WTC11 (cell line): ENCODE measurements at regions not wholly inside any gene's neighbourhood (a gene's known extent, or its start where the extent isn't known, plus 50 kb on each side); places are given as distances from the start of the nearest gene placed in this dataset.

Experiments
- ATAC-seq: fragments of 200-7000 bp; cut with Tn5 transposase; 2 replicates; pipeline ENCODE4 v1.10.0; 2021; ENCODE audit warnings: mild to moderate bottlenecking, moderate library complexity
- CTCF ChIA-PET: fragments of 300-600 bp; sonication (Branson Sonifier 250); formaldehyde crosslinking; loops from one replicate; lab custom pipeline; 2021; ENCODE audit warnings: antibody characterized with exemption; lab: Charles Lee
- POLR2A ChIA-PET: fragments of 350-600 bp; sonication (Branson Sonifier 250); formaldehyde crosslinking; loops from one replicate; lab custom pipeline; 2021; ENCODE audit warnings: antibody characterized with exemption; lab: Charles Lee
- DNase-seq: peaks from one replicate; pipeline ENCODE4 v3.0.0; 2021; ENCODE audit warnings: low spot score
- H3K27ac Mint-ChIP-seq: 2 replicates; pipeline ENCODE4 v1.8.0; 2021; ENCODE audit warnings: mixed read lengths
- H3K27me3 Mint-ChIP-seq: 2 replicates; pipeline ENCODE4 v1.8.0; 2021; ENCODE audit warnings: low read depth, mild to moderate bottlenecking, moderate library complexity, mixed read lengths
- H3K36me3 Mint-ChIP-seq: 2 replicates; pipeline ENCODE4 v1.8.0; 2021; ENCODE audit warnings: mixed read lengths
- H3K4me1 Mint-ChIP-seq: 2 replicates; pipeline ENCODE4 v1.8.0; 2022; ENCODE audit warnings: mixed read lengths
- H3K4me3 Mint-ChIP-seq: 2 replicates; pipeline ENCODE4 v1.8.0; 2021; ENCODE audit warnings: mild to moderate bottlenecking, moderate library complexity, mixed read lengths
- H3K9me3 Mint-ChIP-seq: 2 replicates; pipeline ENCODE4 v1.8.0; 2021; ENCODE audit warnings: mixed read lengths
- CREB1 ChIP-seq: sonication (generic); formaldehyde crosslinking; IDR thresholded peaks from 2 replicates; pipeline ENCODE4 v1.8.0; 2023; ENCODE audit warnings: mild to moderate bottlenecking, missing genetic modification reagents
- ELF4 ChIP-seq: sonication (generic); formaldehyde crosslinking; IDR thresholded peaks from 2 replicates; pipeline ENCODE4 v1.8.1; 2022; ENCODE audit warnings: low read depth, mild to moderate bottlenecking, moderate library complexity, missing genetic modification reagents
- GRHL2 ChIP-seq: fragments of 250-450 bp; sonication (Bioruptor Pico); IDR thresholded peaks from 2 replicates; pipeline ENCODE4 v1.8.0; 2022; ENCODE audit warnings: mild to moderate bottlenecking, moderate library complexity; ENCODE audit not compliant: insufficient replicate concordance, severe bottlenecking
- GTF2I ChIP-seq: fragments of 250-450 bp; sonication (Bioruptor Pico); conservative IDR thresholded peaks from 2 replicates; pipeline ENCODE4 v1.4.0; 2021; ENCODE audit warnings: mild to moderate bottlenecking
- JUN ChIP-seq: sonication (generic); formaldehyde crosslinking; IDR thresholded peaks from 2 replicates; pipeline ENCODE4 v1.8.0; 2023; ENCODE audit warnings: mild to moderate bottlenecking, missing genetic modification reagents
- NFATC4 ChIP-seq: fragments of 250-450 bp; sonication (Bioruptor Pico); IDR thresholded peaks from 2 replicates; pipeline ENCODE4 v1.9.0; 2021; ENCODE audit warnings: mild to moderate bottlenecking
- NFE2L1 ChIP-seq: sonication (generic); formaldehyde crosslinking; IDR thresholded peaks from 2 replicates; pipeline ENCODE4 v1.8.1; 2023; ENCODE audit warnings: missing genetic modification reagents
- SMAD3 ChIP-seq: sonication (generic); formaldehyde crosslinking; IDR thresholded peaks from 2 replicates; pipeline ENCODE4 v1.8.0; 2022; ENCODE audit warnings: missing genetic modification reagents, mild to moderate bottlenecking, borderline replicate concordance
- ZNF263 ChIP-seq: sonication (generic); formaldehyde crosslinking; IDR thresholded peaks from 2 replicates; pipeline ENCODE4 v1.8.1; 2022; ENCODE audit warnings: low read depth, mild to moderate bottlenecking, moderate library complexity, missing genetic modification reagents
- ZNF671 ChIP-seq: fragments of 250-450 bp; sonication (Bioruptor Pico); IDR thresholded peaks from 2 replicates; pipeline ENCODE4 v1.8.0; 2021; ENCODE audit warnings: mild to moderate bottlenecking
- TF ChIP-seq, protein P1 (sequence below): fragments of 250-450 bp; sonication (Bioruptor Pico); IDR thresholded peaks from 2 replicates; pipeline ENCODE4 v1.8.0; 2021; ENCODE audit warnings: mild to moderate bottlenecking
- TF ChIP-seq, protein P2 (sequence below): fragments of 250-450 bp; sonication (Bioruptor Pico); IDR thresholded peaks from 2 replicates; pipeline ENCODE4 v1.9.0; 2021; ENCODE audit warnings: moderate library complexity, mild to moderate bottlenecking, inconsistent platforms, borderline replicate concordance
- TF ChIP-seq, protein P3 (sequence below): sonication (generic); formaldehyde crosslinking; conservative IDR thresholded peaks from 2 replicates; pipeline ENCODE4 v1.8.1; 2022; ENCODE audit warnings: mild to moderate bottlenecking, missing genetic modification reagents
- TF ChIP-seq, protein P4 (sequence below): fragments of 250-450 bp; sonication (Bioruptor Pico); conservative IDR thresholded peaks from 2 replicates; pipeline ENCODE4 v1.9.0; 2021; ENCODE audit warnings: mild to moderate bottlenecking
- TF ChIP-seq, protein P5 (sequence below): sonication (generic); formaldehyde crosslinking; IDR thresholded peaks from 2 replicates; pipeline ENCODE4 v1.8.0; 2023; ENCODE audit warnings: missing genetic modification reagents, mild to moderate bottlenecking, borderline replicate concordance
- TF ChIP-seq, protein P6 (sequence below): sonication (generic); formaldehyde crosslinking; IDR thresholded peaks from 2 replicates; pipeline ENCODE4 v1.8.1; 2022; ENCODE audit warnings: low read depth, mild to moderate bottlenecking, moderate library complexity, missing genetic modification reagents, borderline replicate concordance
- TF ChIP-seq, protein P7 (sequence below): sonication (generic); formaldehyde crosslinking; IDR thresholded peaks from 2 replicates; pipeline ENCODE4 v1.8.0; 2022; ENCODE audit warnings: mild to moderate bottlenecking, missing genetic modification reagents
- TF ChIP-seq, protein P8 (sequence below): fragments of 250-450 bp; sonication (Bioruptor Pico); IDR thresholded peaks from 2 replicates; pipeline ENCODE4 v1.9.0; 2021; ENCODE audit warnings: mild to moderate bottlenecking, borderline replicate concordance

DNA sequence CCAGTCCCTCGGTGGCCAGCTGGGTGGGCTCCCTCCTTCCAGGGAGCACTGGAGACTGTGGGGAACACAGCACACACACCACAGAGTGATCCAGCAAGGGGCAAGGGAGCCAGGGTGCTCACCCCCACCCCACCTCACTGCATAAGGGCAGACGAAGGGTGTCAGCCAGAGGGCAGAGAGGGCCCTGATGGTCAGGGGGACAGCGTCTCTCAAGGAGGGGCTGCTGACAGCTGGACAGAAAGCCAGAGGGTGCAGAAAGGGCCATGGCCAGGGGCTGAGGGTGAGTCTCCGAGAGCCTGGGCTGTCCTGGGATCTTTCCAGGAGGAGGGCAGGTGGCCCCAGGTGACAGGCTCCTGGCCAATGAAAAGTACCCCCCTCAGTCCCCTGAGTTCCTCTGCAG lies 73.4 kb upstream of the PMEPA1 start:
- DNase-seq = no peak
- H3K27ac Mint-ChIP-seq = no peak overlapping the region
- H3K4me3 Mint-ChIP-seq = no peak overlapping the region
- no peaks in the 10 kb centered on the region for H3K9me3 Mint-ChIP-seq
- no peaks in the 10 kb centered on the region for H3K36me3 Mint-ChIP-seq
- POLR2A ChIA-PET = no interaction called here
- TF ChIP-seq, protein P1, sequence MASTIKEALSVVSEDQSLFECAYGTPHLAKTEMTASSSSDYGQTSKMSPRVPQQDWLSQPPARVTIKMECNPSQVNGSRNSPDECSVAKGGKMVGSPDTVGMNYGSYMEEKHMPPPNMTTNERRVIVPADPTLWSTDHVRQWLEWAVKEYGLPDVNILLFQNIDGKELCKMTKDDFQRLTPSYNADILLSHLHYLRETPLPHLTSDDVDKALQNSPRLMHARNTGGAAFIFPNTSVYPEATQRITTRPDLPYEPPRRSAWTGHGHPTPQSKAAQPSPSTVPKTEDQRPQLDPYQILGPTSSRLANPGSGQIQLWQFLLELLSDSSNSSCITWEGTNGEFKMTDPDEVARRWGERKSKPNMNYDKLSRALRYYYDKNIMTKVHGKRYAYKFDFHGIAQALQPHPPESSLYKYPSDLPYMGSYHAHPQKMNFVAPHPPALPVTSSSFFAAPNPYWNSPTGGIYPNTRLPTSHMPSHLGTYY = no peak
- TF ChIP-seq ZNF263 = no peak
- TF ChIP-seq NFE2L1 (CRISPR knock-in tag) = no peak
- TF ChIP-seq, protein P2, sequence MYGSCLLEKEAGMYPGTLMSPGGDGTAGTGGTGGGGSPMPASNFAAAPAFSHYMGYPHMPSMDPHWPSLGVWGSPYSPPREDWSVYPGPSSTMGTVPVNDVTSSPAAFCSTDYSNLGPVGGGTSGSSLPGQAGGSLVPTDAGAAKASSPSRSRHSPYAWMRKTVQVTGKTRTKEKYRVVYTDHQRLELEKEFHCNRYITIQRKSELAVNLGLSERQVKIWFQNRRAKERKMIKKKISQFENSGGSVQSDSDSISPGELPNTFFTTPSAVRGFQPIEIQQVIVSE (CRISPR knock-in tag) = no peak
- no peak for TF ChIP-seq ZNF671 (CRISPR knock-in tag)
- no peak for TF ChIP-seq ELF4 (CRISPR knock-in tag)
- TF ChIP-seq, protein P3, sequence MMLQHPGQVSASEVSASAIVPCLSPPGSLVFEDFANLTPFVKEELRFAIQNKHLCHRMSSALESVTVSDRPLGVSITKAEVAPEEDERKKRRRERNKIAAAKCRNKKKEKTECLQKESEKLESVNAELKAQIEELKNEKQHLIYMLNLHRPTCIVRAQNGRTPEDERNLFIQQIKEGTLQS (CRISPR knock-in tag) = no peak
- TF ChIP-seq, all 79 proteins: peak for 0
- peaks cover 6% of the 10 kb centered on the region for H3K4me1 Mint-ChIP-seq
- no peak for ATAC-seq
- no peaks in the 10 kb centered on the region; the same call in 1 of the 2 replicates for H3K27me3 Mint-ChIP-seq
- CTCF ChIA-PET = no interaction called here

DNA sequence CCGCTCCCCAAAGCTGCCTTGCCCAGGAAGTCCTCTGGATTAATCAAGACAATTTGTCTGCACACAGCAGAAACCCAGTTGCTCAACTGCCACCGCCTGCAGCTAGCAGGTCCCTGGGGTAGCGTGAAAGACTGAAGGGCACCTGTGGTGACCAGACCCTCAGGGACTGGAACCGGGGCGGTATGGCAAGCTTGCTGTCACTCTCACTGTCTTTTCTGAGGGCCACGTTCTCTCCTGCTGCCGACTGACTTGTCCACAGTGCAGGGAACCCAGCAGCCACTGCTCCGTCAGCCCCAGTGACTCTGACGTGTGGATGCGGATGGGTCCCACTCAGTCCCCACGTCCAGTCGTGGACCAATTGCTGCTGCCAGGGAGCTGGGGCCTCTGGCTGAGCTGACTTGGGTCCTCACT lies 72.8 kb upstream of the PMEPA1 start:
- DNase-seq (no peak), ATAC-seq (no peak)
- H3K36me3 Mint-ChIP-seq = no peaks in the 10 kb centered on the region
- peaks cover 6% of the 10 kb centered on the region for H3K4me1 Mint-ChIP-seq
- H3K9me3 Mint-ChIP-seq = no peaks in the 10 kb centered on the region
- POLR2A ChIA-PET = no interaction called here
- no peaks in the 10 kb centered on the region; the same call in 1 of the 2 replicates for H3K27me3 Mint-ChIP-seq
- no peak overlapping the region for H3K27ac Mint-ChIP-seq
- TF ChIP-seq, protein P3 (CRISPR knock-in tag) = no peak
- TF ChIP-seq GRHL2 = no peak
- no peak for TF ChIP-seq NFE2L1 (CRISPR knock-in tag)
- no peak for TF ChIP-seq SMAD3
- TF ChIP-seq, protein P4, sequence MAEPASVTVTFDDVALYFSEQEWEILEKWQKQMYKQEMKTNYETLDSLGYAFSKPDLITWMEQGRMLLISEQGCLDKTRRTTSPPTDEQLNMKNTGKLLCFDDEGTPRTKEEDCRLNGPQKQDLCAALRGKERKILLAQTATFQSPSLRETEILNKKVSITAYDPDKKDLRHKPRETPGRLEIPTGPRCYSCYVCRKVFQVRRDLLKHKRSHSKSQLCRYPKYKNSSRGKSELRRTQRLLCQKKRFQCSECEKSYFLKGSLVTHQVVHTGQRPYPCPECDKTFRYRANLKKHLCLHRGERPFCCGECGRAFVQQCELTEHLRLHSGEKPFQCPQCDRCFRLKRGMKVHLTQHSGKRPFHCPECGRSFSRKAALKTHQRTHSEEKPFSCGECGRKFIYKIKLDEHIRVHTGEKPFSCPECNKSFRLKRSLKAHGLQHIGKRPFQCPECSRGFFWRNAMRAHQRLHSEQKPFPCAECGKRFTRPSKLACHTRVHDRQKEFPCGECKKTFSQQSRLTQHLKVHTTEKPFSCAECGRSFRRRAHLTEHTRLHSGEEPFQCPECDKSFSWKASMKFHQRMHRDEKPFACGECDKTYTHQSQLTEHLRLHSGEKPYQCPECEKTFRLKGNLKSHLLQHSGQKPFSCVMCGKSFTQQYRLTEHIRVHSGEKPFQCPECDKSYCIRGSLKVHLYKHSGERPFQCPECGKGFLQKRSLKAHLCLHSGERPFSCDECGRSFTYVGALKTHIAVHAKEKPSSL (CRISPR knock-in tag) = no peak
- TF ChIP-seq, protein P5, sequence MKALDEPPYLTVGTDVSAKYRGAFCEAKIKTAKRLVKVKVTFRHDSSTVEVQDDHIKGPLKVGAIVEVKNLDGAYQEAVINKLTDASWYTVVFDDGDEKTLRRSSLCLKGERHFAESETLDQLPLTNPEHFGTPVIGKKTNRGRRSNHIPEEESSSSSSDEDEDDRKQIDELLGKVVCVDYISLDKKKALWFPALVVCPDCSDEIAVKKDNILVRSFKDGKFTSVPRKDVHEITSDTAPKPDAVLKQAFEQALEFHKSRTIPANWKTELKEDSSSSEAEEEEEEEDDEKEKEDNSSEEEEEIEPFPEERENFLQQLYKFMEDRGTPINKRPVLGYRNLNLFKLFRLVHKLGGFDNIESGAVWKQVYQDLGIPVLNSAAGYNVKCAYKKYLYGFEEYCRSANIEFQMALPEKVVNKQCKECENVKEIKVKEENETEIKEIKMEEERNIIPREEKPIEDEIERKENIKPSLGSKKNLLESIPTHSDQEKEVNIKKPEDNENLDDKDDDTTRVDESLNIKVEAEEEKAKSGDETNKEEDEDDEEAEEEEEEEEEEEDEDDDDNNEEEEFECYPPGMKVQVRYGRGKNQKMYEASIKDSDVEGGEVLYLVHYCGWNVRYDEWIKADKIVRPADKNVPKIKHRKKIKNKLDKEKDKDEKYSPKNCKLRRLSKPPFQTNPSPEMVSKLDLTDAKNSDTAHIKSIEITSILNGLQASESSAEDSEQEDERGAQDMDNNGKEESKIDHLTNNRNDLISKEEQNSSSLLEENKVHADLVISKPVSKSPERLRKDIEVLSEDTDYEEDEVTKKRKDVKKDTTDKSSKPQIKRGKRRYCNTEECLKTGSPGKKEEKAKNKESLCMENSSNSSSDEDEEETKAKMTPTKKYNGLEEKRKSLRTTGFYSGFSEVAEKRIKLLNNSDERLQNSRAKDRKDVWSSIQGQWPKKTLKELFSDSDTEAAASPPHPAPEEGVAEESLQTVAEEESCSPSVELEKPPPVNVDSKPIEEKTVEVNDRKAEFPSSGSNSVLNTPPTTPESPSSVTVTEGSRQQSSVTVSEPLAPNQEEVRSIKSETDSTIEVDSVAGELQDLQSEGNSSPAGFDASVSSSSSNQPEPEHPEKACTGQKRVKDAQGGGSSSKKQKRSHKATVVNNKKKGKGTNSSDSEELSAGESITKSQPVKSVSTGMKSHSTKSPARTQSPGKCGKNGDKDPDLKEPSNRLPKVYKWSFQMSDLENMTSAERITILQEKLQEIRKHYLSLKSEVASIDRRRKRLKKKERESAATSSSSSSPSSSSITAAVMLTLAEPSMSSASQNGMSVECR (CRISPR knock-in tag) = no peak
- TF ChIP-seq JUN (CRISPR knock-in tag) = no peak
- no peak for TF ChIP-seq NFATC4 (CRISPR knock-in tag)
- no peak for TF ChIP-seq CREB1 (CRISPR knock-in tag)
- TF ChIP-seq, protein P6, sequence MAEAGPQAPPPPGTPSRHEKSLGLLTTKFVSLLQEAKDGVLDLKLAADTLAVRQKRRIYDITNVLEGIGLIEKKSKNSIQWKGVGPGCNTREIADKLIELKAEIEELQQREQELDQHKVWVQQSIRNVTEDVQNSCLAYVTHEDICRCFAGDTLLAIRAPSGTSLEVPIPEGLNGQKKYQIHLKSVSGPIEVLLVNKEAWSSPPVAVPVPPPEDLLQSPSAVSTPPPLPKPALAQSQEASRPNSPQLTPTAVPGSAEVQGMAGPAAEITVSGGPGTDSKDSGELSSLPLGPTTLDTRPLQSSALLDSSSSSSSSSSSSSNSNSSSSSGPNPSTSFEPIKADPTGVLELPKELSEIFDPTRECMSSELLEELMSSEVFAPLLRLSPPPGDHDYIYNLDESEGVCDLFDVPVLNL (CRISPR knock-in tag) = no peak
- TF ChIP-seq ZNF263 = no peak
- TF ChIP-seq, protein P7, sequence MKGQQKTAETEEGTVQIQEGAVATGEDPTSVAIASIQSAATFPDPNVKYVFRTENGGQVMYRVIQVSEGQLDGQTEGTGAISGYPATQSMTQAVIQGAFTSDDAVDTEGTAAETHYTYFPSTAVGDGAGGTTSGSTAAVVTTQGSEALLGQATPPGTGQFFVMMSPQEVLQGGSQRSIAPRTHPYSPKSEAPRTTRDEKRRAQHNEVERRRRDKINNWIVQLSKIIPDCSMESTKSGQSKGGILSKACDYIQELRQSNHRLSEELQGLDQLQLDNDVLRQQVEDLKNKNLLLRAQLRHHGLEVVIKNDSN (CRISPR knock-in tag) = no peak
- TF ChIP-seq GTF2I (CRISPR knock-in tag) = no peak
- TF ChIP-seq, protein P8, sequence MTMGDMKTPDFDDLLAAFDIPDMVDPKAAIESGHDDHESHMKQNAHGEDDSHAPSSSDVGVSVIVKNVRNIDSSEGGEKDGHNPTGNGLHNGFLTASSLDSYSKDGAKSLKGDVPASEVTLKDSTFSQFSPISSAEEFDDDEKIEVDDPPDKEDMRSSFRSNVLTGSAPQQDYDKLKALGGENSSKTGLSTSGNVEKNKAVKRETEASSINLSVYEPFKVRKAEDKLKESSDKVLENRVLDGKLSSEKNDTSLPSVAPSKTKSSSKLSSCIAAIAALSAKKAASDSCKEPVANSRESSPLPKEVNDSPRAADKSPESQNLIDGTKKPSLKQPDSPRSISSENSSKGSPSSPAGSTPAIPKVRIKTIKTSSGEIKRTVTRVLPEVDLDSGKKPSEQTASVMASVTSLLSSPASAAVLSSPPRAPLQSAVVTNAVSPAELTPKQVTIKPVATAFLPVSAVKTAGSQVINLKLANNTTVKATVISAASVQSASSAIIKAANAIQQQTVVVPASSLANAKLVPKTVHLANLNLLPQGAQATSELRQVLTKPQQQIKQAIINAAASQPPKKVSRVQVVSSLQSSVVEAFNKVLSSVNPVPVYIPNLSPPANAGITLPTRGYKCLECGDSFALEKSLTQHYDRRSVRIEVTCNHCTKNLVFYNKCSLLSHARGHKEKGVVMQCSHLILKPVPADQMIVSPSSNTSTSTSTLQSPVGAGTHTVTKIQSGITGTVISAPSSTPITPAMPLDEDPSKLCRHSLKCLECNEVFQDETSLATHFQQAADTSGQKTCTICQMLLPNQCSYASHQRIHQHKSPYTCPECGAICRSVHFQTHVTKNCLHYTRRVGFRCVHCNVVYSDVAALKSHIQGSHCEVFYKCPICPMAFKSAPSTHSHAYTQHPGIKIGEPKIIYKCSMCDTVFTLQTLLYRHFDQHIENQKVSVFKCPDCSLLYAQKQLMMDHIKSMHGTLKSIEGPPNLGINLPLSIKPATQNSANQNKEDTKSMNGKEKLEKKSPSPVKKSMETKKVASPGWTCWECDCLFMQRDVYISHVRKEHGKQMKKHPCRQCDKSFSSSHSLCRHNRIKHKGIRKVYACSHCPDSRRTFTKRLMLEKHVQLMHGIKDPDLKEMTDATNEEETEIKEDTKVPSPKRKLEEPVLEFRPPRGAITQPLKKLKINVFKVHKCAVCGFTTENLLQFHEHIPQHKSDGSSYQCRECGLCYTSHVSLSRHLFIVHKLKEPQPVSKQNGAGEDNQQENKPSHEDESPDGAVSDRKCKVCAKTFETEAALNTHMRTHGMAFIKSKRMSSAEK (CRISPR knock-in tag) = no peak
- CTCF ChIA-PET = no interaction called here
- no peak overlapping the region for H3K4me3 Mint-ChIP-seq
